ENCODE measurements at regions not wholly inside any gene's neighbourhood (a gene's known extent, or its start where the extent isn't known, plus 50 kb on each side); places are given as distances from the start of the nearest gene placed in this dataset.

GRCh38 chr2:163465440-163465839, 270.4 kb downstream of the FIGN start:
- no peak for DNase-seq (ENCODE audit: insufficient read length, low spot score)
- no peak for FAIRE-seq
- no peak for TF ChIP-seq TAF1 (IDR thresholded peaks at IDR 0.05; ENCODE audit: low read depth, low read length)
- no peak for TF ChIP-seq SPI1 (IDR thresholded peaks at IDR 0.05; ENCODE audit: low read depth, low read length)
- TF ChIP-seq PAX5 (IDR thresholded peaks at IDR 0.05; ENCODE audit: insufficient read depth, low read length, severe bottlenecking): no peak
- TF ChIP-seq POLR2A (IDR thresholded peaks at IDR 0.05; ENCODE audit: low read depth, low read length): no peak
- TF ChIP-seq POU2F2 (IDR thresholded peaks at IDR 0.05; ENCODE audit: low read depth, low read length): no peak
- TF ChIP-seq POLR2AphosphoS5 (IDR thresholded peaks at IDR 0.05; ENCODE audit: low read depth, low read length): no peak

GRCh38 chr2:163463411-163463810, 272.4 kb downstream of the FIGN start:
- FAIRE-seq (no peak), DNase-seq (ENCODE audit: insufficient read length, low spot score) (no peak)
- no peak for TF ChIP-seq SPI1 (IDR thresholded peaks at IDR 0.05; ENCODE audit: low read depth, low read length)
- TF ChIP-seq POLR2AphosphoS5 (IDR thresholded peaks at IDR 0.05; ENCODE audit: low read depth, low read length): no peak
- TF ChIP-seq POU2F2 (IDR thresholded peaks at IDR 0.05; ENCODE audit: low read depth, low read length): no peak
- no peak for TF ChIP-seq PAX5 (IDR thresholded peaks at IDR 0.05; ENCODE audit: insufficient read depth, low read length, severe bottlenecking)
- TF ChIP-seq POLR2A (IDR thresholded peaks at IDR 0.05; ENCODE audit: low read depth, low read length): no peak
- TF ChIP-seq TAF1 (IDR thresholded peaks at IDR 0.05; ENCODE audit: low read depth, low read length): no peak

- FAIRE-seq (no peak), DNase-seq (ENCODE audit: insufficient read length, low spot score) (no peak)
Observed at GRCh38 chr2:163462993-163463392, 272.8 kb downstream of the FIGN start.

GRCh38 chr2:163459986-163460385, 275.8 kb downstream of the FIGN start:
- TF ChIP-seq POLR2AphosphoS5 (IDR thresholded peaks at IDR 0.05; ENCODE audit: low read depth, low read length) (no peak), POU2F2 (IDR thresholded peaks at IDR 0.05; ENCODE audit: low read depth, low read length) (no peak), TAF1 (IDR thresholded peaks at IDR 0.05; ENCODE audit: low read depth, low read length) (no peak), POLR2A (IDR thresholded peaks at IDR 0.05; ENCODE audit: low read depth, low read length) (no peak), SPI1 (IDR thresholded peaks at IDR 0.05; ENCODE audit: low read depth, low read length) (no peak), PAX5 (IDR thresholded peaks at IDR 0.05; ENCODE audit: insufficient read depth, low read length, severe bottlenecking) (no peak)
- DNase-seq (ENCODE audit: insufficient read length, low spot score) (no peak), FAIRE-seq (no peak)

More at GRCh38 chr2:163462993-163463392, 272.8 kb downstream of the FIGN start:
- TF ChIP-seq TAF1 (IDR thresholded peaks at IDR 0.05; ENCODE audit: low read depth, low read length) (no peak), PAX5 (IDR thresholded peaks at IDR 0.05; ENCODE audit: insufficient read depth, low read length, severe bottlenecking) (no peak), POLR2AphosphoS5 (IDR thresholded peaks at IDR 0.05; ENCODE audit: low read depth, low read length) (no peak), SPI1 (IDR thresholded peaks at IDR 0.05; ENCODE audit: low read depth, low read length) (no peak), POLR2A (IDR thresholded peaks at IDR 0.05; ENCODE audit: low read depth, low read length) (no peak), POU2F2 (IDR thresholded peaks at IDR 0.05; ENCODE audit: low read depth, low read length) (no peak)

GRCh38 chr2:163456953-163457743, 278.7 kb downstream of the FIGN start:
- DNase-seq (ENCODE audit: insufficient read length, low spot score): no peak
- FAIRE-seq: no peak

GRCh38 chr2:163455815-163456214, 280.0 kb downstream of the FIGN start:
- no peak for FAIRE-seq
- DNase-seq (ENCODE audit: insufficient read length, low spot score): no peak
- no peak for TF ChIP-seq POLR2A (IDR thresholded peaks at IDR 0.05; ENCODE audit: low read depth, low read length)
- TF ChIP-seq SPI1 (IDR thresholded peaks at IDR 0.05; ENCODE audit: low read depth, low read length): no peak
- no peak for TF ChIP-seq POU2F2 (IDR thresholded peaks at IDR 0.05; ENCODE audit: low read depth, low read length)
- no peak for TF ChIP-seq POLR2AphosphoS5 (IDR thresholded peaks at IDR 0.05; ENCODE audit: low read depth, low read length)

More at GRCh38 chr2:163456953-163457743, 278.7 kb downstream of the FIGN start:
- TF ChIP-seq SPI1 (IDR thresholded peaks at IDR 0.05; ENCODE audit: low read depth, low read length): no peak
- TF ChIP-seq POU2F2 (IDR thresholded peaks at IDR 0.05; ENCODE audit: low read depth, low read length): no peak
- TF ChIP-seq TAF1 (IDR thresholded peaks at IDR 0.05; ENCODE audit: low read depth, low read length): no peak
- no peak for TF ChIP-seq POLR2AphosphoS5 (IDR thresholded peaks at IDR 0.05; ENCODE audit: low read depth, low read length)
- no peak for TF ChIP-seq POLR2A (IDR thresholded peaks at IDR 0.05; ENCODE audit: low read depth, low read length)
- TF ChIP-seq PAX5 (IDR thresholded peaks at IDR 0.05; ENCODE audit: insufficient read depth, low read length, severe bottlenecking): no peak

GRCh38 chr2:163453920-163454319, 281.9 kb downstream of the FIGN start:
- DNase-seq (ENCODE audit: insufficient read length, low spot score) (no peak), FAIRE-seq (no peak)
- TF ChIP-seq POU2F2 (IDR thresholded peaks at IDR 0.05; ENCODE audit: low read depth, low read length): no peak
- no peak for TF ChIP-seq PAX5 (IDR thresholded peaks at IDR 0.05; ENCODE audit: insufficient read depth, low read length, severe bottlenecking)
- TF ChIP-seq POLR2A (IDR thresholded peaks at IDR 0.05; ENCODE audit: low read depth, low read length): no peak
- no peak for TF ChIP-seq TAF1 (IDR thresholded peaks at IDR 0.05; ENCODE audit: low read depth, low read length)

GRCh38 chr2:163441603-163442002, 294.2 kb downstream of the FIGN start:
- FAIRE-seq: no peak
- DNase-seq (ENCODE audit: insufficient read length, low spot score): no peak
- TF ChIP-seq PAX5 (IDR thresholded peaks at IDR 0.05; ENCODE audit: insufficient read depth, low read length, severe bottlenecking) (no peak), SPI1 (IDR thresholded peaks at IDR 0.05; ENCODE audit: low read depth, low read length) (no peak), POU2F2 (IDR thresholded peaks at IDR 0.05; ENCODE audit: low read depth, low read length) (no peak), TAF1 (IDR thresholded peaks at IDR 0.05; ENCODE audit: low read depth, low read length) (no peak), POLR2A (IDR thresholded peaks at IDR 0.05; ENCODE audit: low read depth, low read length) (no peak), POLR2AphosphoS5 (IDR thresholded peaks at IDR 0.05; ENCODE audit: low read depth, low read length) (no peak)

- DNase-seq (ENCODE audit: insufficient read length, low spot score) (no peak), FAIRE-seq (no peak)
- TF ChIP-seq TAF1 (IDR thresholded peaks at IDR 0.05; ENCODE audit: low read depth, low read length): no peak
- TF ChIP-seq SPI1 (IDR thresholded peaks at IDR 0.05; ENCODE audit: low read depth, low read length): no peak
- no peak for TF ChIP-seq POLR2A (IDR thresholded peaks at IDR 0.05; ENCODE audit: low read depth, low read length)
- no peak for TF ChIP-seq POLR2AphosphoS5 (IDR thresholded peaks at IDR 0.05; ENCODE audit: low read depth, low read length)
- TF ChIP-seq PAX5 (IDR thresholded peaks at IDR 0.05; ENCODE audit: insufficient read depth, low read length, severe bottlenecking): no peak
- TF ChIP-seq POU2F2 (IDR thresholded peaks at IDR 0.05; ENCODE audit: low read depth, low read length): no peak
Observed at GRCh38 chr2:163436963-163437362, 298.8 kb downstream of the FIGN start.
